Heart left ventricle (tissue), 16 donors: ENCODE measurements at regions not wholly inside any gene's neighbourhood (a gene's known extent, or its start where the extent isn't known, plus 50 kb on each side); places are given as distances from the start of the nearest gene placed in this dataset.

Experiments
- ATAC-seq, 4 donors: fragments of 200-7000 bp; cut with Tn5 transposase; one replicate each; pipeline ENCODE4 v1.9.1; 2020 to 2022; ENCODE audit warnings: moderate library complexity in 4 of 4, mild to moderate bottlenecking in 3 of 4, moderate number of reproducible peaks in 1 of 4
- DNase-seq, 5 donors: peaks; one replicate each; pipeline ENCODE4 v3.0.0-alpha.2; 2020
- H3K27ac ChIP-seq, 12 donors: fragments of 200-600 bp; sonication (generic) in 4 of 12; one replicate each; pipeline versions ENCODE4 v1.5.0 to v1.8.0; 2016 to 2022; ENCODE audit warnings: mild to moderate bottlenecking in 2 of 12
- H3K27me3 ChIP-seq, 9 donors: fragments of 200-600 bp; sonication (generic) in 2 of 9; one replicate each; pipeline versions ENCODE4 v1.5.1 to v1.8.0; 2016 to 2022; ENCODE audit warnings: mild to moderate bottlenecking in 3 of 9
- H3K36me3 ChIP-seq, 9 donors: fragments of 200-600 bp; sonication (generic) in 2 of 9; one replicate each; pipeline versions ENCODE4 v1.5.0 to v1.8.0; 2018 to 2022; ENCODE audit warnings: mild to moderate bottlenecking in 2 of 9
- H3K4me1 ChIP-seq, 12 donors: fragments of 200-600 bp; sonication (generic) in 4 of 12; one replicate each; pipeline versions ENCODE4 v1.5.0 to v1.8.0; 2016 to 2022; ENCODE audit warnings: mild to moderate bottlenecking in 3 of 12
- H3K4me3 ChIP-seq, 12 donors: fragments of 200-600 bp; sonication (generic) in 4 of 12; one replicate each; pipeline versions ENCODE4 v1.5.0 to v1.8.0; 2017 to 2022; ENCODE audit warnings: mild to moderate bottlenecking in 9 of 12, moderate library complexity in 4 of 12
- H3K9me3 ChIP-seq, 12 donors: fragments of 200-600 bp; sonication (generic) in 4 of 12; one replicate each; pipeline versions ENCODE4 v1.5.0 to v1.8.0; 2016 to 2022; ENCODE audit warnings: mild to moderate bottlenecking in 1 of 12
- POLR2A ChIP-seq, 2 donors: fragments of 450-650 bp; IDR thresholded peaks; one replicate each; pipeline ENCODE4 v1.6.1; 2017; ENCODE audit warnings: antibody characterized with exemption in 2 of 2, mild to moderate bottlenecking in 2 of 2, moderate library complexity in 2 of 2
- WGBS, 4 donors: extraction: QIAGEN DNeasy Blood & Tissue Kit in 2 of 4; methylation state at CpG; one replicate each; pipeline versions ENCODE4 v1.1.5 to v1.1.7; 2013 to 2018; 5-methylcytosine and 5-hydroxymethylcytosine counted together
- intact Hi-C, 10 donors: fragments of 100-400 bp; cut with DNase I; formaldehyde crosslinking; loops; one replicate each; pipeline versions ENCODE4 v1.11.1 to v1.14.2; 2022
- TF ChIP-seq, protein P1 (sequence below), 12 donors: fragments of 200-600 bp; sonication (generic) in 4 of 12; IDR thresholded peaks; one replicate each; pipeline versions ENCODE4 v1.5.0 to v1.8.0; 2018 to 2022; ENCODE audit warnings: antibody characterized with exemption in 12 of 12, mild to moderate bottlenecking in 5 of 12
- donor health status: ischemic (EF 13 %, LVEDD 7.1; RV severe dilation, severe dysfunction).
- donor health status: healthy with polysubstance abuse.
- donor health status: DM: no; HTN: yes; CAD: no.
- donor health status: DM: no; HTN: no; CAD: no.
- donor health status: ischemic (EF 25% LVEDD 6.9; RV normal size, moderate dysfunction).
- donor health status: ischemic (EF 25% LVEDD 5.7; RV mildly dilated, moderate dysfunction).
- donor health status: healthy.
- donor health status: DM: yes; HTN: yes; CAD: no.
- donor health status: ischemic (EF 35%, LVEDD 5.7; RV mildly dilated, moderate dysfunction).
- donor health status: nonischemic (EF 11% LVEDD 7.7; RV severe dilation, severe dysfunction).
- donor health status: DM: yes; HTN: yes; CAD: no.
- donor health status: PGD.
- donor health status: ischemic (EF 29% LVEDD 5.4; RV normal size, mild dysfunction).
- donor health status: nonischemic (EF 23%, LVEDD 6.1; RV moderate dilation, normal function).

GRCh38 chr3:74315291-74315690 is 299.2 kb downstream of the CNTN3 start:
- no peak overlapping the region for H3K27ac ChIP-seq
- no peak for DNase-seq

DNA sequence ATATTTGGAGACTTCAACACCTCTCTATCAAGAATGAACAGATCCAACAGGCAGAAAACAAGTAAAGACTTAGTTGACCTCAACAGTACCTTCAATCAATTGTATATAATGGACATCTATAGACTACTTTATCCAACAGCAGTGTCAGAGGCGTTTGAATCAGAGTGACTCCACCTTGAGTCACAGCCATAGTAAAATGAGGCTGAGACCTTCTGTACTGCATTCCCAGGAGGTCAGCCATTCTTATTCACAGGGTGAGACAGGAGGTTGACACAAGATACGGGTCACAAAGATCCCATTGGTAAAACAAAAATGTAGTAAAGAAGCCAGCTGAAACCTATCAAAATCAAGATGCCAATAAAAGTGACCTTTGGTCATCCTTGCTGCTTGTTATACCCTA is 299.8 kb downstream of the CNTN3 start:
- no peaks in the 10 kb centered on the region for H3K4me1 ChIP-seq
- no peak overlapping the region for H3K27ac ChIP-seq
- TF ChIP-seq, protein P1, sequence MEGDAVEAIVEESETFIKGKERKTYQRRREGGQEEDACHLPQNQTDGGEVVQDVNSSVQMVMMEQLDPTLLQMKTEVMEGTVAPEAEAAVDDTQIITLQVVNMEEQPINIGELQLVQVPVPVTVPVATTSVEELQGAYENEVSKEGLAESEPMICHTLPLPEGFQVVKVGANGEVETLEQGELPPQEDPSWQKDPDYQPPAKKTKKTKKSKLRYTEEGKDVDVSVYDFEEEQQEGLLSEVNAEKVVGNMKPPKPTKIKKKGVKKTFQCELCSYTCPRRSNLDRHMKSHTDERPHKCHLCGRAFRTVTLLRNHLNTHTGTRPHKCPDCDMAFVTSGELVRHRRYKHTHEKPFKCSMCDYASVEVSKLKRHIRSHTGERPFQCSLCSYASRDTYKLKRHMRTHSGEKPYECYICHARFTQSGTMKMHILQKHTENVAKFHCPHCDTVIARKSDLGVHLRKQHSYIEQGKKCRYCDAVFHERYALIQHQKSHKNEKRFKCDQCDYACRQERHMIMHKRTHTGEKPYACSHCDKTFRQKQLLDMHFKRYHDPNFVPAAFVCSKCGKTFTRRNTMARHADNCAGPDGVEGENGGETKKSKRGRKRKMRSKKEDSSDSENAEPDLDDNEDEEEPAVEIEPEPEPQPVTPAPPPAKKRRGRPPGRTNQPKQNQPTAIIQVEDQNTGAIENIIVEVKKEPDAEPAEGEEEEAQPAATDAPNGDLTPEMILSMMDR (IDR thresholded peaks at IDR 0.05), result no peak
- no peak for TF ChIP-seq POLR2A (IDR thresholded peaks at IDR 0.05)
- no peak overlapping the region for H3K4me3 ChIP-seq
- no peaks in the 10 kb centered on the region for H3K36me3 ChIP-seq
- no peaks in the 10 kb centered on the region for H3K27me3 ChIP-seq
- no peak for ATAC-seq
- intact Hi-C loops, result loop anchor here in 1 of 10 donors (10.0 kb wide), 1 partner anchor 60 kb away; no protein-coding TSS in a partner anchor
- H3K9me3 ChIP-seq, result peaks cover 0 to 21% (median 1%) of the 10 kb centered on the region in 12 donors
- 70 to 88% (median 75%) methylated on average over 2 of the region's 2 CpGs for whole genome bisulfite sequencing, 4 donors
- DNase-seq, result no peak

More at GRCh38 chr3:74315291-74315690, 299.2 kb downstream of the CNTN3 start:
- Histone ChIP-seq H3K27me3 (no peaks in the 10 kb centered on the region), H3K9me3 (peaks cover 0 to 21% (median 1%) of the 10 kb centered on the region in 12 donors), H3K36me3 (no peaks in the 10 kb centered on the region), H3K4me3 (no peak overlapping the region), H3K4me1 (no peaks in the 10 kb centered on the region)
- WGBS, 4 donors, result 61 to 66% (median 64%) methylated on average over 3 of the region's 3 CpGs
- TF ChIP-seq POLR2A (IDR thresholded peaks at IDR 0.05), result no peak
- TF ChIP-seq, protein P1 (IDR thresholded peaks at IDR 0.05), result no peak
- ATAC-seq, result no peak
- intact Hi-C loops, result loop anchor here in 1 of 10 donors (10.0 kb wide), 1 partner anchor 60 kb away; no protein-coding TSS in a partner anchor

GRCh38 chr3:74309716-74310115 is 304.7 kb downstream of the CNTN3 start:
- Histone ChIP-seq H3K4me1 (no peaks in the 10 kb centered on the region), H3K27ac (no peak overlapping the region), H3K36me3 (no peaks in the 10 kb centered on the region), H3K27me3 (no peaks in the 10 kb centered on the region), H3K9me3 (peaks cover 0 to 5% (median 0%) of the 10 kb centered on the region in 12 donors), H3K4me3 (no peak overlapping the region)
- no peak for TF ChIP-seq POLR2A (IDR thresholded peaks at IDR 0.05)
- TF ChIP-seq, protein P1 (IDR thresholded peaks at IDR 0.05), result no peak
- ATAC-seq, result no peak
- no peak for DNase-seq
- intact Hi-C loops, result loop anchor here in 1 of 10 donors (10.0 kb wide), 1 partner anchor 55 kb away; no protein-coding TSS in a partner anchor
- 74 to 88% (median 80%) methylated on average over 1 of the region's 1 CpG for WGBS, 4 donors

- no peak overlapping the region for H3K27ac ChIP-seq
- no peak for ATAC-seq
- 85 to 95% (median 86%) methylated on average over 1 of the region's 1 CpG for WGBS, 4 donors
- intact Hi-C loops, result no loop called here
- H3K4me3 ChIP-seq, result no peak overlapping the region
- DNase-seq, result no peak
- H3K4me1 ChIP-seq, result peaks cover 0 to 15% (median 0%) of the 10 kb centered on the region in 12 donors
- no peaks in the 10 kb centered on the region for H3K27me3 ChIP-seq
- no peak for TF ChIP-seq POLR2A (IDR thresholded peaks at IDR 0.05)
- TF ChIP-seq, protein P1 (IDR thresholded peaks at IDR 0.05), result no peak
- H3K36me3 ChIP-seq, result no peaks in the 10 kb centered on the region
- no peaks in the 10 kb centered on the region for H3K9me3 ChIP-seq
These were observed 310.0 kb downstream of the CNTN3 start for GRCh38 chr3:74304424-74304823.
